GM12891 (cell line): ENCODE measurements at regions not wholly inside any gene's neighbourhood (a gene's known extent, or its start where the extent isn't known, plus 50 kb on each side); places are given as distances from the start of the nearest gene placed in this dataset.

ENCODE experiments used
- PAX5 ChIP-seq: IDR thresholded peaks from 2 replicates; pipeline ENCODE4 v1.6.1; 2011; ENCODE audit warnings: low read length, moderate library complexity, mild to moderate bottlenecking; ENCODE audit not compliant: insufficient read depth, severe bottlenecking
- POLR2A ChIP-seq: IDR thresholded peaks from 2 replicates; pipeline ENCODE4 v1.6.1; 2011; ENCODE audit warnings: low read depth, low read length, control low read depth
- POLR2AphosphoS5 ChIP-seq: IDR thresholded peaks from 2 replicates; pipeline ENCODE4 v1.6.1; 2011; ENCODE audit warnings: low read depth, low read length, control low read depth
- POU2F2 ChIP-seq: IDR thresholded peaks from 2 replicates; pipeline ENCODE4 v1.6.1; 2011; ENCODE audit warnings: low read depth, mild to moderate bottlenecking, control low read depth, low read length, moderate library complexity
- SPI1 ChIP-seq: IDR thresholded peaks from 2 replicates; pipeline ENCODE4 v1.6.1; 2011; ENCODE audit warnings: low read depth, low read length, control low read depth
- TAF1 ChIP-seq: IDR thresholded peaks from 2 replicates; pipeline ENCODE4 v1.6.1; 2011; ENCODE audit warnings: low read depth, low read length, control low read depth

DNA sequence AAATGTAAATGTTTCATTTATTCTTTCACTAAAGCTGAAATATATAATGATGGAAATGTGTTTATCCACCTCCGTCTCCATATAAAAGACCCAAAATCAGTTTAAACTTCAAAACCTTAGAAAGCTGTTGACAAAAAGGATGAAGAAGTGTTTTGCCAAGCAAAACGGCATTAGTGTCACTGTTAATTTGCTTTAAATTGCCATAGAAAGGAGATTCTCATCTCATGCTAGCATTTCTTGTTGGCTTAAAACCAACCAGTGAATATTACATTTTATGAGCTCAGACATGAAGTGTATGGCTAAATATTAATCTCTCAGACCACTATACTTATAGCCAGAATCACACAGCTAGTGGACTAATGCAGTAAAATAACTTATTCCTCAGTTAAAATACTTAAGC lies 398.8 kb downstream of the KIF2B start:
- no peak for TF ChIP-seq POLR2AphosphoS5
- TF ChIP-seq POLR2A = no peak
- TF ChIP-seq TAF1 = no peak
- no peak for TF ChIP-seq PAX5
- no peak for TF ChIP-seq SPI1
- no peak for TF ChIP-seq POU2F2
